IMR-90 (cell line): ENCODE measurements at regions not wholly inside any gene's neighbourhood (a gene's known extent, or its start where the extent isn't known, plus 50 kb on each side); places are given as distances from the start of the nearest gene placed in this dataset.

ENCODE experiments used
- ATAC-seq: fragments of 200-7000 bp; cut with Tn5 transposase; 2 replicates; pipeline ENCODE4 v1.9.1; 2020; ENCODE audit warnings: low read depth, mild to moderate bottlenecking, moderate library complexity
- BruUV-seq: library from RNA; stranded (reverse); fragments of 400-500 nt; replicated peaks from 2 replicates; lab custom pipeline; 2021; lab: Mats Ljungman, UMichigan
- CTCF ChIA-PET: fragments of 300-600 bp; formaldehyde crosslinking; extraction: SDS; loops from one replicate; lab custom pipeline; 2021; ENCODE audit warnings: antibody characterized with exemption; lab: Yijun Ruan, JAX
- POLR2A ChIA-PET: fragments of 300-600 bp; sonication (Branson Sonifier 250); formaldehyde crosslinking; loops from one replicate; lab custom pipeline; 2022; ENCODE audit warnings: antibody characterized with exemption; ENCODE audit not compliant: unreplicated experiment; lab: Charles Lee
- DNase-seq: peaks from one replicate; pipeline ENCODE4 v3.0.0; 2013
- H2AFZ ChIP-seq: replicated peaks from 2 replicates; pipeline ENCODE3; 2013; ENCODE audit warnings: low read length, mild to moderate bottlenecking; ENCODE audit not compliant: poor library complexity
- H2AK5ac ChIP-seq: 2 replicates; pipeline ENCODE4 v1.6.1; 2013; ENCODE audit warnings: low read depth, low read length, inconsistent platforms
- H2AK9ac ChIP-seq: replicated peaks from 2 replicates; pipeline ENCODE3; 2013; ENCODE audit warnings: mild to moderate bottlenecking, low read depth, low read length, moderate library complexity; ENCODE audit not compliant: poor library complexity
- H2BK120ac ChIP-seq: 2 replicates; pipeline ENCODE4 v1.6.1; 2013; ENCODE audit warnings: low read depth, low read length, inconsistent platforms
- H2BK15ac ChIP-seq: 3 replicates; pipeline ENCODE4 v1.6.1; 2013; ENCODE audit warnings: low read depth, low read length, inconsistent platforms
- H2BK20ac ChIP-seq: 2 replicates; pipeline ENCODE4 v1.6.1; 2013; ENCODE audit warnings: low read depth, mild to moderate bottlenecking, inconsistent platforms, low read length, moderate library complexity
- H2BK5ac ChIP-seq: 2 replicates; pipeline ENCODE4 v1.6.1; 2013; ENCODE audit warnings: mild to moderate bottlenecking, low read depth, low read length, inconsistent platforms; ENCODE audit not compliant: poor library complexity, severe bottlenecking
- H3K14ac ChIP-seq: replicated peaks from 2 replicates; pipeline ENCODE4 v1.6.1; 2013; ENCODE audit warnings: low read depth, low read length, inconsistent platforms
- H3K18ac ChIP-seq: 2 replicates; pipeline ENCODE4 v1.6.1; 2013; ENCODE audit warnings: low read depth, low read length, control low read depth
- H3K23ac ChIP-seq: 2 replicates; pipeline ENCODE4 v1.6.1; 2013; ENCODE audit warnings: low read depth, low read length, inconsistent platforms
- H3K27ac ChIP-seq: 2 replicates; pipeline ENCODE4 v1.5.1; 2013; ENCODE audit warnings: mild to moderate bottlenecking, control low read depth, low read length; ENCODE audit not compliant: insufficient read depth
- H3K27me3 ChIP-seq: 2 replicates; pipeline ENCODE4 v1.6.1; 2013; ENCODE audit warnings: low read length; ENCODE audit not compliant: control insufficient read depth, insufficient read depth
- H3K36me3 ChIP-seq: 2 replicates; pipeline ENCODE4 v1.6.1; 2013; ENCODE audit warnings: low read length, mixed read lengths; ENCODE audit not compliant: control insufficient read depth, insufficient read depth
- H3K4ac ChIP-seq: 2 replicates; pipeline ENCODE4 v1.6.1; 2013; ENCODE audit warnings: low read depth, low read length, inconsistent platforms
- H3K4me1 ChIP-seq: 2 replicates; pipeline ENCODE4 v1.6.1; 2013; ENCODE audit warnings: low read length, mixed read lengths; ENCODE audit not compliant: control insufficient read depth, insufficient read depth
- H3K4me2 ChIP-seq: 2 replicates; pipeline ENCODE4 v1.6.1; 2013; ENCODE audit warnings: low read depth, mild to moderate bottlenecking, control low read depth, low read length, moderate library complexity
- H3K4me3 ChIP-seq: 2 replicates; pipeline ENCODE4 v1.5.1; 2013; ENCODE audit warnings: low read depth, mild to moderate bottlenecking, control low read depth, low read length, moderate library complexity; ENCODE audit not compliant: insufficient read depth
- H3K56ac ChIP-seq: 2 replicates; pipeline ENCODE4 v1.6.1; 2013; ENCODE audit warnings: low read length, inconsistent platforms; ENCODE audit not compliant: insufficient read depth; ENCODE audit errors: extremely low read depth
- H3K79me1 ChIP-seq, 2 experiments: 2 replicates each; pipeline ENCODE4 v1.6.1; 2013; ENCODE audit warnings: low read length in 2 of 2, inconsistent platforms in 1 of 2, low read depth in 1 of 2
- H3K9ac ChIP-seq: 2 replicates; pipeline ENCODE4 v1.6.1; 2013; ENCODE audit warnings: low read depth, low read length, control low read depth
- H3K9me1 ChIP-seq: 2 replicates; pipeline ENCODE4 v1.6.1; 2013; ENCODE audit warnings: low read length, inconsistent platforms; ENCODE audit not compliant: insufficient read depth
- H3K9me3 ChIP-seq: 2 replicates; pipeline ENCODE4 v1.6.1; 2013; ENCODE audit warnings: low read length; ENCODE audit not compliant: control insufficient read depth, insufficient read depth
- H4K20me1 ChIP-seq: 2 replicates; pipeline ENCODE4 v1.6.1; 2013; ENCODE audit warnings: low read length, inconsistent platforms; ENCODE audit not compliant: insufficient read depth
- H4K5ac ChIP-seq: 2 replicates; pipeline ENCODE4 v1.6.1; 2013; ENCODE audit warnings: mild to moderate bottlenecking, low read depth, low read length, control low read depth
- H4K8ac ChIP-seq, 2 experiments: 2 replicates each; pipeline ENCODE4 v1.6.1; 2013; ENCODE audit warnings: low read depth in 2 of 2, low read length in 2 of 2, control low read depth in 1 of 2, inconsistent platforms in 1 of 2
- H4K91ac ChIP-seq: 2 replicates; pipeline ENCODE4 v1.6.1; 2013; ENCODE audit warnings: low read depth, low read length, inconsistent platforms; ENCODE audit not compliant: insufficient read depth
- BHLHE40 ChIP-seq: fragments of 150-350 bp; IDR thresholded peaks from 2 replicates; pipeline ENCODE4 v1.6.1; 2016; ENCODE audit warnings: mild to moderate bottlenecking, low read depth, low read length
- CEBPB ChIP-seq: IDR thresholded peaks from 2 replicates; pipeline ENCODE4 v1.6.1; 2012; ENCODE audit warnings: low read depth, low read length, improper control_type of control experiment
- CHD1 ChIP-seq: IDR thresholded peaks from 2 replicates; pipeline ENCODE4 v1.6.1; 2012; ENCODE audit warnings: low read depth, low read length, improper control_type of control experiment
- CTCF ChIP-seq: conservative IDR thresholded peaks from 2 replicates; pipeline ENCODE4 v1.5.1; 2012; ENCODE audit warnings: mild to moderate bottlenecking, low read depth, low read length, improper control_type of control experiment
- FOS ChIP-seq: fragments of 150-350 bp; IDR thresholded peaks from 2 replicates; pipeline ENCODE4 v1.6.1; 2016; ENCODE audit warnings: low read depth, low read length
- MAZ ChIP-seq: IDR thresholded peaks from 2 replicates; pipeline ENCODE4 v1.6.1; 2012; ENCODE audit warnings: low read depth, mild to moderate bottlenecking, low read length, improper control_type of control experiment, moderate library complexity, borderline replicate concordance
- MXI1 ChIP-seq: IDR thresholded peaks from 2 replicates; pipeline ENCODE4 v1.6.1; 2012; ENCODE audit warnings: low read depth, mild to moderate bottlenecking, low read length, moderate library complexity, borderline replicate concordance
- NFE2L2 ChIP-seq: fragments of 150-350 bp; IDR thresholded peaks from 2 replicates; pipeline ENCODE4 v1.6.1; 2016; ENCODE audit warnings: low read depth, mild to moderate bottlenecking, low read length
- POLR2A ChIP-seq: IDR thresholded peaks from 2 replicates; pipeline ENCODE4 v1.6.1; 2012; ENCODE audit warnings: mild to moderate bottlenecking, low read depth, low read length
- RAD21 ChIP-seq: IDR thresholded peaks from 2 replicates; pipeline ENCODE4 v1.6.1; 2012; ENCODE audit warnings: low read length, improper control_type of control experiment
- RFX5 ChIP-seq: IDR thresholded peaks from 2 replicates; pipeline ENCODE4 v1.8.0; 2012; ENCODE audit warnings: low read depth, mild to moderate bottlenecking, low read length, moderate library complexity
- SMC3 ChIP-seq: fragments of 150-350 bp; IDR thresholded peaks from 2 replicates; pipeline ENCODE4 v1.6.1; 2016; ENCODE audit warnings: low read depth, mild to moderate bottlenecking, antibody characterized with exemption, low read length, moderate library complexity
- USF2 ChIP-seq: fragments of 150-350 bp; IDR thresholded peaks from 2 replicates; pipeline ENCODE4 v1.6.1; 2017; ENCODE audit warnings: mild to moderate bottlenecking, antibody characterized with exemption, low read length, low read depth
- WGBS, 2 experiments: methylation state at CpG; one replicate each; pipeline versions ENCODE4 v1.1.5 to v1.1.7; 2013; ENCODE audit warnings: missing lambda C conversion rate in 2 of 2; ENCODE audit not compliant: insufficient read length in 1 of 2; ENCODE audit errors: extremely low coverage in 2 of 2; 5-methylcytosine and 5-hydroxymethylcytosine counted together
- dilution Hi-C: fragments of 300-500 bp; cut with HindIII; formaldehyde crosslinking; loops from one replicate; pipeline ENCODE4 v1.14.3; 2018; ENCODE audit warnings: low sequenced_read_pairs; ENCODE audit not compliant: unreplicated experiment
- in situ Hi-C: fragments of 300-500 bp; cut with MboI; formaldehyde crosslinking; loops from 3 replicates; pipeline ENCODE4 v1.14.3; 2019; ENCODE audit warnings: low sequenced_read_pairs, inconsistent platforms, mixed read lengths
- intact Hi-C: fragments of 100-400 bp; cut with micrococcal nuclease; formaldehyde crosslinking; loops from 2 replicates; pipeline ENCODE4 v1.10.0; 2022
- TF ChIP-seq, protein P1 (sequence below): fragments of 150-350 bp; IDR thresholded peaks from 2 replicates; pipeline ENCODE4 v1.6.1; 2016; ENCODE audit warnings: low read depth, mild to moderate bottlenecking, low read length, moderate library complexity, borderline replicate concordance

DNA sequence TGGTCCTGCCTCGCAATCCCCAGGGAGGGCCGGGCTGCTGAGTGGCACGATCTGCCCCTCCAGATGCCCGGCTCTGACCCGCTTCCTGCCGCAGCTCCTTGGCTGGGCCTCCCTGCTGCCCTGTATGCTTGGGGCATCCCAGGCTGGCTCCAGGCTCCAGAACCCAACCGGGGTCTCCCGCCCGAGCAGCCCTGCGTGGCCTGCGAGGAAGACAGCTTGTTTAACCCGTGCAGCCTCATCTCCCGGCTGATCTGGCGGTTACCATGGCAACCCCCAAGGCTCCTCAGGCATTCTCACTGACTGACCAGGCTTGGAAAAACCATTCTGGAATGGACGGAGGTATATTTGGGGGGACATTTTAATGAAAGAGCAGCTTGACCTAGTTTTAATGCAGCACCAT, 232.4 kb upstream of the MYO3A start:
- H4K20me1 ChIP-seq = no peaks in the 10 kb centered on the region
- no peaks in the 10 kb centered on the region for H3K9me1 ChIP-seq
- no peak overlapping the region for H2BK5ac ChIP-seq
- no peak overlapping the region for H3K18ac ChIP-seq
- H4K5ac ChIP-seq = no peak overlapping the region
- ATAC-seq (no peak), DNase-seq (no peak)
- H3K9me3 ChIP-seq = no peaks in the 10 kb centered on the region; the same call in 1 of the 2 replicates
- POLR2A ChIA-PET = no interaction called here
- no peak overlapping the region for H2AK5ac ChIP-seq
- no peaks in the 10 kb centered on the region for H3K4me1 ChIP-seq
- no peak overlapping the region for H3K4ac ChIP-seq
- no TSS peak for BruUV-seq
- H3K14ac ChIP-seq = no peak overlapping the region
- H3K27ac ChIP-seq = no peak overlapping the region
- no peak for TF ChIP-seq CTCF
- no peak for TF ChIP-seq POLR2A
- TF ChIP-seq CEBPB = no peak
- TF ChIP-seq RAD21 = no peak
- TF ChIP-seq RFX5 = no peak
- TF ChIP-seq MXI1 = no peak
- no peak for TF ChIP-seq SMC3
- TF ChIP-seq FOS = no peak
- no peak for TF ChIP-seq CHD1
- TF ChIP-seq USF2 = no peak
- TF ChIP-seq NFE2L2 = no peak
- no peak for TF ChIP-seq BHLHE40
- TF ChIP-seq, protein P1, sequence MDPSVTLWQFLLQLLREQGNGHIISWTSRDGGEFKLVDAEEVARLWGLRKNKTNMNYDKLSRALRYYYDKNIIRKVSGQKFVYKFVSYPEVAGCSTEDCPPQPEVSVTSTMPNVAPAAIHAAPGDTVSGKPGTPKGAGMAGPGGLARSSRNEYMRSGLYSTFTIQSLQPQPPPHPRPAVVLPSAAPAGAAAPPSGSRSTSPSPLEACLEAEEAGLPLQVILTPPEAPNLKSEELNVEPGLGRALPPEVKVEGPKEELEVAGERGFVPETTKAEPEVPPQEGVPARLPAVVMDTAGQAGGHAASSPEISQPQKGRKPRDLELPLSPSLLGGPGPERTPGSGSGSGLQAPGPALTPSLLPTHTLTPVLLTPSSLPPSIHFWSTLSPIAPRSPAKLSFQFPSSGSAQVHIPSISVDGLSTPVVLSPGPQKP = no peak
- TF ChIP-seq MAZ = no peak
- in situ Hi-C loops (no loop called here), dilution Hi-C loops (no loop called here), intact Hi-C loops (no loop called here)
- WGBS, 2 experiments = 9% methylated on average over 4 of the region's 15 CpGs; no CpG with 5 or more reads in 1 of the 2 experiments
- no peaks in the 10 kb centered on the region for H3K36me3 ChIP-seq
- no peak overlapping the region for H2BK120ac ChIP-seq
- no peak overlapping the region for H2BK20ac ChIP-seq
- no peak overlapping the region for H2AK9ac ChIP-seq
- H3K4me2 ChIP-seq = no peak overlapping the region
- H3K4me3 ChIP-seq = no peak overlapping the region
- CTCF ChIA-PET = no interaction called here
- no peak overlapping the region for H4K8ac ChIP-seq
- no peaks in the 10 kb centered on the region for H3K79me1 ChIP-seq
- no peak overlapping the region for H2BK15ac ChIP-seq
- no peak overlapping the region for H3K9ac ChIP-seq
- no peak overlapping the region for H4K91ac ChIP-seq
- no peak overlapping the region for H3K56ac ChIP-seq
- H3K23ac ChIP-seq = no peak overlapping the region
- H2AFZ ChIP-seq = no peak overlapping the region
- H3K27me3 ChIP-seq = no peaks in the 10 kb centered on the region
